ENCODE measurements at regions not wholly inside any gene's neighbourhood (a gene's known extent, or its start where the extent isn't known, plus 50 kb on each side); places are given as distances from the start of the nearest gene placed in this dataset.

DNA sequence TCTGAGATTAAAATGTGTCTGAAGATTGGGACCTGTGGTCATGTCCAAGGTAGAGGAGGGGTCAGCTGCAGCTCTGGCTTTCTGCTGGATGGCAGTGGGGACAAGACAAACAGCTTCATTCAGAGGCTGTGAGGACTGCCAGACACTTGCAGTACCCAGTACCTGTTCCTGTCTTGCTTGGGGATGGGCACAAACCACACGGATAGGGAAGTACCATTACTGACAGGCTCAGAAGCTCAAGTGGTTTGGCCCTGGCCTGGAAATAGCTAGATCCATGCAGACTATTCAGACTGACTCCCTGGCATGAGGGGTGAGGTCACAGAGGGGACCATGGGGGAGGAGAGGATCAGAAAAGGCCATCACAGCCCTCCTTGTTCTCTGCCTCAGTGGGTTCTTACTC lies 56.0 kb upstream of the COMTD1 start:
- no peaks in the 10 kb centered on the region for H3K36me3 Mint-ChIP-seq (ENCODE audit: low read depth)
- POLR2A ChIA-PET: no interaction called here
- DNase-seq: no peak
- CTCF ChIA-PET: interaction anchor here (1.3 kb wide), 1 partner anchor 9 kb away, joined by 3 read pairs; no protein-coding TSS in a partner anchor
- peaks cover 4% of the 10 kb centered on the region for H3K4me1 Mint-ChIP-seq
- H3K9me3 Mint-ChIP-seq: no peaks in the 10 kb centered on the region
- H3K27me3 Mint-ChIP-seq: peaks cover 17% of the 10 kb centered on the region
- H3K4me3 Mint-ChIP-seq: no peak overlapping the region
- no peak overlapping the region for H3K27ac Mint-ChIP-seq

DNA sequence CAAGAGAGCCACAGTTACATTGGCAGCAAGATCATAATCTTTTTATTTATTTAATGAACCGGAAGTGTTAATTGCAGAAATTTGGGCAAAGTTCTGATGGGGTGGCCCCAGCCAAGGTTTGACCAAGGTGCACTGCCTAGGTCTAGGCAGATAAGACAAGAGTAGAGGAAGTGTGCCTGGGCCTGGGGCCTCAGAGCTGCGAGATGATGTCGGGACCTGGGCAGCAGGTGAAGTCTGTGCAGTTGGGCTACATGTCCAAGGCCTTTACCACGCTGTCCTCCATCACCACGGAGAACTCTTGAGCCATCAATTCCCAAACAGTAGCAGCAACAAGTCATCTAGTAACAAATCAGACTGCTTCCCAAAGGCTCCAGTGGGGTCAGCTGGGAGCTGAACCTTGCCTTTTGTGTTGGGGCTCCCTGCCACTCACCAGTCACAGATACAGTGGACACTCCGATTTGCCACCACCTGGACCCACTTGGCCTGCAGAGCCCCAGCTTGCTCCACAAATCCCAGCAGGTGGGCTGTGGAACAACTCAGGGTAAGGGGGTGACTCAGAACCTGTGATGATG lies 52.5 kb upstream of the COMTD1 start:
- Mint-ChIP-seq H3K36me3 (ENCODE audit: low read depth) (no peaks in the 10 kb centered on the region), H3K4me3 (no peak overlapping the region), H3K27me3 (peaks cover 15% of the 10 kb centered on the region), H3K4me1 (no peaks in the 10 kb centered on the region), H3K9me3 (no peaks in the 10 kb centered on the region), H3K27ac (no peak overlapping the region)
- ChIA-PET CTCF (no interaction called here), POLR2A (no interaction called here)
- DNase-seq: no peak

DNA sequence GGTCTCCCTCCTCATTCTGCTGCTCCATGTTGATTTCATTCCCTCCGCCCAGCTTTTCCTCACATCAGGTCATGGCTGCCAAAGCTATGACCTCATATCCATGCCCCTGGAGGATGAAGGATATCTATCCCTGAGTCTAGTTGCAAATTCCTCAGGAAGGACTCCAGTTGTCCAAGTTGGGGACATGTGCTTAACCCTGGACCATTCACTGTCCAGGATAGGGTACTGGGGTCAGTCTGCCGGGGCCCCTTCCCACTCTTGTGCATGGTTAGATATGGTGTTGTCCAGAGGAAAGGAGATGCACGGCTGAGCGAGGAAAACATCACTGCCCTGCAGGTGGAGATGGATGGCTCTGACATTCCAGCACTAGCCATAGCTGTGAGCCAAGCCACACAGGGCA lies 51.9 kb upstream of the COMTD1 start:
- no peaks in the 10 kb centered on the region for H3K9me3 Mint-ChIP-seq
- CTCF ChIA-PET: interaction anchor here (1.2 kb wide), 1 partner anchor 52 kb away, joined by 3 read pairs; the partner anchor contains the start of gene COMTD1
- no peaks in the 10 kb centered on the region for H3K4me1 Mint-ChIP-seq
- peaks cover 11% of the 10 kb centered on the region for H3K27me3 Mint-ChIP-seq
- POLR2A ChIA-PET: no interaction called here
- DNase-seq: no peak
- no peak overlapping the region for H3K27ac Mint-ChIP-seq
- no peaks in the 10 kb centered on the region for H3K36me3 Mint-ChIP-seq (ENCODE audit: low read depth)
- no peak overlapping the region for H3K4me3 Mint-ChIP-seq

DNA sequence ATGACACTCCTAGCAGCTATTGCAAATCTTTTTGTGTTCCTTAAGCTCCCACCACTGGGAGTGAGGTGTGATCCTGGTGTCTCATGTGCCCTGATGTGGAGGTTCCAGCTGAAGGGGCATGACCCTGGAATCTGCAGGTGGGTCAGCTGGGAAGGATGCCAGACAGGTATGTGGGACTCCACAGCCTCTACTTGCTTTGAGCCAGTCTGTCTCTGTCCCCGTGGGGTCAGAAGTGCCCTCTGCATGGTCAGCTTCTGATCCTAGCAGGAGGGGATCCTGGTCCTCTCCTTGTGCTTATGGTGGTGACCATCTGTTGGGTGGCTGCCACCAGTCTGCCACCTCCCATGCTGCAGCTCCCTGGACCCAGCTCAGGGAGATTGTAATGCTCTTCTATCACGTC lies 51.1 kb upstream of the COMTD1 start:
- Mint-ChIP-seq H3K4me3 (no peak overlapping the region), H3K27ac (no peak overlapping the region), H3K36me3 (ENCODE audit: low read depth) (no peaks in the 10 kb centered on the region), H3K4me1 (no peaks in the 10 kb centered on the region), H3K27me3 (peaks cover 11% of the 10 kb centered on the region), H3K9me3 (no peaks in the 10 kb centered on the region)
- CTCF ChIA-PET: interaction anchor here (1.2 kb wide), 1 partner anchor 52 kb away, joined by 3 read pairs; the partner anchor contains the start of gene COMTD1
- POLR2A ChIA-PET: no interaction called here
- DNase-seq: no peak

All from activated CD4-positive, alpha-beta T cell treated with anti-CD3 and anti-CD28 coated beads, Interleukin-2, amount 10 ng/mL, durations not matched to agents 7 days and 5 days (primary cell).